ENCODE measurements at regions not wholly inside any gene's neighbourhood (a gene's known extent, or its start where the extent isn't known, plus 50 kb on each side); places are given as distances from the start of the nearest gene placed in this dataset.

- TF ChIP-seq, protein P1, sequence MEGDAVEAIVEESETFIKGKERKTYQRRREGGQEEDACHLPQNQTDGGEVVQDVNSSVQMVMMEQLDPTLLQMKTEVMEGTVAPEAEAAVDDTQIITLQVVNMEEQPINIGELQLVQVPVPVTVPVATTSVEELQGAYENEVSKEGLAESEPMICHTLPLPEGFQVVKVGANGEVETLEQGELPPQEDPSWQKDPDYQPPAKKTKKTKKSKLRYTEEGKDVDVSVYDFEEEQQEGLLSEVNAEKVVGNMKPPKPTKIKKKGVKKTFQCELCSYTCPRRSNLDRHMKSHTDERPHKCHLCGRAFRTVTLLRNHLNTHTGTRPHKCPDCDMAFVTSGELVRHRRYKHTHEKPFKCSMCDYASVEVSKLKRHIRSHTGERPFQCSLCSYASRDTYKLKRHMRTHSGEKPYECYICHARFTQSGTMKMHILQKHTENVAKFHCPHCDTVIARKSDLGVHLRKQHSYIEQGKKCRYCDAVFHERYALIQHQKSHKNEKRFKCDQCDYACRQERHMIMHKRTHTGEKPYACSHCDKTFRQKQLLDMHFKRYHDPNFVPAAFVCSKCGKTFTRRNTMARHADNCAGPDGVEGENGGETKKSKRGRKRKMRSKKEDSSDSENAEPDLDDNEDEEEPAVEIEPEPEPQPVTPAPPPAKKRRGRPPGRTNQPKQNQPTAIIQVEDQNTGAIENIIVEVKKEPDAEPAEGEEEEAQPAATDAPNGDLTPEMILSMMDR (IDR thresholded peaks at IDR 0.05; ENCODE audit: poor library complexity, severe bottlenecking): no peak
- no peak for TF ChIP-seq EP300 (conservative IDR thresholded peaks at IDR 0.05; ENCODE audit: poor library complexity, severe bottlenecking)
- no peak for TF ChIP-seq SMC3 (conservative IDR thresholded peaks at IDR 0.05; ENCODE audit: poor library complexity)
- no peak for TF ChIP-seq POLR2AphosphoS5 (IDR thresholded peaks at IDR 0.05)
- no peak for TF ChIP-seq TAF1 (IDR thresholded peaks at IDR 0.05; ENCODE audit: low read depth)
- TF ChIP-seq, protein P2, sequence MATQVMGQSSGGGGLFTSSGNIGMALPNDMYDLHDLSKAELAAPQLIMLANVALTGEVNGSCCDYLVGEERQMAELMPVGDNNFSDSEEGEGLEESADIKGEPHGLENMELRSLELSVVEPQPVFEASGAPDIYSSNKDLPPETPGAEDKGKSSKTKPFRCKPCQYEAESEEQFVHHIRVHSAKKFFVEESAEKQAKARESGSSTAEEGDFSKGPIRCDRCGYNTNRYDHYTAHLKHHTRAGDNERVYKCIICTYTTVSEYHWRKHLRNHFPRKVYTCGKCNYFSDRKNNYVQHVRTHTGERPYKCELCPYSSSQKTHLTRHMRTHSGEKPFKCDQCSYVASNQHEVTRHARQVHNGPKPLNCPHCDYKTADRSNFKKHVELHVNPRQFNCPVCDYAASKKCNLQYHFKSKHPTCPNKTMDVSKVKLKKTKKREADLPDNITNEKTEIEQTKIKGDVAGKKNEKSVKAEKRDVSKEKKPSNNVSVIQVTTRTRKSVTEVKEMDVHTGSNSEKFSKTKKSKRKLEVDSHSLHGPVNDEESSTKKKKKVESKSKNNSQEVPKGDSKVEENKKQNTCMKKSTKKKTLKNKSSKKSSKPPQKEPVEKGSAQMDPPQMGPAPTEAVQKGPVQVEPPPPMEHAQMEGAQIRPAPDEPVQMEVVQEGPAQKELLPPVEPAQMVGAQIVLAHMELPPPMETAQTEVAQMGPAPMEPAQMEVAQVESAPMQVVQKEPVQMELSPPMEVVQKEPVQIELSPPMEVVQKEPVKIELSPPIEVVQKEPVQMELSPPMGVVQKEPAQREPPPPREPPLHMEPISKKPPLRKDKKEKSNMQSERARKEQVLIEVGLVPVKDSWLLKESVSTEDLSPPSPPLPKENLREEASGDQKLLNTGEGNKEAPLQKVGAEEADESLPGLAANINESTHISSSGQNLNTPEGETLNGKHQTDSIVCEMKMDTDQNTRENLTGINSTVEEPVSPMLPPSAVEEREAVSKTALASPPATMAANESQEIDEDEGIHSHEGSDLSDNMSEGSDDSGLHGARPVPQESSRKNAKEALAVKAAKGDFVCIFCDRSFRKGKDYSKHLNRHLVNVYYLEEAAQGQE (IDR thresholded peaks at IDR 0.05; ENCODE audit: borderline replicate concordance): no peak
- TF ChIP-seq RAD21 (conservative IDR thresholded peaks at IDR 0.05): no peak
These were observed 738.6 kb downstream of the GALC start for GRCh38 chr14:87254331-87254874.
